Upper lobe of left lung (tissue), 6 donors: ENCODE measurements at regions not wholly inside any gene's neighbourhood (a gene's known extent, or its start where the extent isn't known, plus 50 kb on each side); places are given as distances from the start of the nearest gene placed in this dataset.

Experiments
- ATAC-seq, 2 donors: fragments of 200-7000 bp; cut with Tn5 transposase; one replicate each; pipeline ENCODE4 v1.9.1; 2022; ENCODE audit warnings: mild to moderate bottlenecking in 2 of 2, moderate library complexity in 2 of 2; ENCODE audit not compliant: low FRiP score in 2 of 2
- DNase-seq, 2 donors: peaks; one replicate each; pipeline ENCODE4 v3.0.0-alpha.2; 2019 to 2020
- H3K27ac ChIP-seq, 4 donors: fragments of 200-600 bp; sonication (generic); one replicate each; pipeline ENCODE4 v1.5.1; 2016 to 2019
- H3K27me3 ChIP-seq, 4 donors: fragments of 200-600 bp; sonication (generic); one replicate each; pipeline ENCODE4 v1.5.1; 2017 to 2019
- H3K36me3 ChIP-seq, 4 donors: fragments of 200-600 bp; sonication (generic); one replicate each; pipeline ENCODE4 v1.5.1; 2016 to 2019
- H3K4me1 ChIP-seq, 4 donors: fragments of 200-600 bp; sonication (generic); one replicate each; pipeline ENCODE4 v1.5.1; 2018 to 2019
- H3K4me3 ChIP-seq, 4 donors: fragments of 200-600 bp; sonication (generic); one replicate each; pipeline ENCODE4 v1.5.1; 2017 to 2019; ENCODE audit warnings: mild to moderate bottlenecking in 2 of 4, moderate library complexity in 1 of 4
- H3K9me3 ChIP-seq, 4 donors: fragments of 200-600 bp; sonication (generic); one replicate each; pipeline ENCODE4 v1.5.1; 2018 to 2019
- CTCF ChIP-seq, 6 experiments: fragments of 450-650 bp in 4 of 6; fragments of 200-600 bp in 2 of 6; sonication (generic) in 2 of 6; IDR thresholded peaks; one replicate each; pipeline ENCODE4 v1.5.1; 2016 to 2019; ENCODE audit warnings: antibody characterized with exemption in 6 of 6
- EP300 ChIP-seq, 4 donors: sonication (generic); formaldehyde crosslinking; IDR thresholded peaks; one replicate each; pipeline ENCODE4 v1.5.1; 2017; ENCODE audit warnings: antibody characterized with exemption in 4 of 4, control low read depth in 2 of 4
- POLR2A ChIP-seq, 4 donors: fragments of 450-650 bp; IDR thresholded peaks; one replicate each; pipeline ENCODE4 v1.5.1; 2016 to 2017; ENCODE audit warnings: antibody characterized with exemption in 4 of 4, mild to moderate bottlenecking in 2 of 4
- POLR2AphosphoS5 ChIP-seq, 2 donors: sonication (generic); formaldehyde crosslinking; IDR thresholded peaks; one replicate each; pipeline ENCODE4 v1.5.1; 2017; ENCODE audit warnings: antibody characterized with exemption in 2 of 2
- WGBS, 2 donors: methylation state at CpG; one replicate each; pipeline ENCODE4 v1.1.5; 2017 to 2018; 5-methylcytosine and 5-hydroxymethylcytosine counted together
- donor health status: DM: no; HTN: no; CAD: no; lungs with moderate emphysema.
- donor health status: DM: no; HTN: yes; CAD: no; lungs with severe emphysema.

- Histone ChIP-seq H3K4me1 (peaks cover 0 to 4% (median 0%) of the 10 kb centered on the region in 4 donors), H3K27me3 (no peaks in the 10 kb centered on the region), H3K9me3 (no peaks in the 10 kb centered on the region), H3K4me3 (no peak overlapping the region), H3K27ac (no peak overlapping the region), H3K36me3 (no peaks in the 10 kb centered on the region)
- DNase-seq (no peak), ATAC-seq (peak in 1 of 2 donors; percentile 37)
- TF ChIP-seq CTCF (IDR thresholded peaks at IDR 0.05) (no peak), POLR2A (IDR thresholded peaks at IDR 0.05) (no peak), EP300 (IDR thresholded peaks at IDR 0.05) (no peak), POLR2AphosphoS5 (IDR thresholded peaks at IDR 0.05) (no peak)
These were observed 565.8 kb upstream of the MGMT start for GRCh38 chr10:128901236-128901635.

GRCh38 chr10:128902031-128902710 is 564.9 kb upstream of the MGMT start:
- Histone ChIP-seq H3K27ac (no peak overlapping the region), H3K4me3 (no peak overlapping the region), H3K9me3 (no peaks in the 10 kb centered on the region), H3K4me1 (peaks cover 0 to 4% (median 0%) of the 10 kb centered on the region in 4 donors), H3K36me3 (no peaks in the 10 kb centered on the region), H3K27me3 (no peaks in the 10 kb centered on the region)
- 71 to 75% methylated on average over 2 of the region's 2 CpGs for WGBS, 2 donors
- no peak for ATAC-seq
- TF ChIP-seq POLR2A (IDR thresholded peaks at IDR 0.05) (no peak), POLR2AphosphoS5 (IDR thresholded peaks at IDR 0.05) (no peak), CTCF (IDR thresholded peaks at IDR 0.05) (no peak), EP300 (IDR thresholded peaks at IDR 0.05) (no peak)
- DNase-seq: no peak

GRCh38 chr10:128907155-128907941 is 559.7 kb upstream of the MGMT start:
- TF ChIP-seq POLR2AphosphoS5 (IDR thresholded peaks at IDR 0.05) (no peak), CTCF (IDR thresholded peaks at IDR 0.05) (no peak), EP300 (IDR thresholded peaks at IDR 0.05) (no peak), POLR2A (IDR thresholded peaks at IDR 0.05) (no peak)
- Histone ChIP-seq H3K36me3 (no peaks in the 10 kb centered on the region), H3K27ac (no peak overlapping the region), H3K4me1 (no peaks in the 10 kb centered on the region), H3K4me3 (no peak overlapping the region), H3K9me3 (no peaks in the 10 kb centered on the region), H3K27me3 (no peaks in the 10 kb centered on the region)
- DNase-seq (peak in 1 of 2 donors; percentile 52), ATAC-seq (no peak)
- WGBS, 2 donors: 66 to 72% methylated on average over 20 of the region's 20 CpGs

- DNase-seq (no peak), ATAC-seq (no peak)
- Histone ChIP-seq H3K36me3 (no peaks in the 10 kb centered on the region), H3K27ac (no peak overlapping the region), H3K9me3 (no peaks in the 10 kb centered on the region), H3K27me3 (no peaks in the 10 kb centered on the region), H3K4me1 (no peaks in the 10 kb centered on the region), H3K4me3 (no peak overlapping the region)
- 35 to 41% methylated on average over 6 of the region's 6 CpGs for WGBS, 2 donors
- TF ChIP-seq EP300 (IDR thresholded peaks at IDR 0.05) (no peak), CTCF (IDR thresholded peaks at IDR 0.05) (no peak), POLR2AphosphoS5 (IDR thresholded peaks at IDR 0.05) (no peak), POLR2A (IDR thresholded peaks at IDR 0.05) (no peak)
These were observed 558.9 kb upstream of the MGMT start for GRCh38 chr10:128908099-128908498.
